AG04449 (cell line): ENCODE measurements at regions not wholly inside any gene's neighbourhood (a gene's known extent, or its start where the extent isn't known, plus 50 kb on each side); places are given as distances from the start of the nearest gene placed in this dataset.

Experiments used
- CTCF ChIA-PET: fragments of 350-600 bp; formaldehyde crosslinking; extraction: SDS; loops from one replicate; lab custom pipeline; 2021; ENCODE audit warnings: antibody characterized with exemption; lab: Yijun Ruan, JAX
- POLR2A ChIA-PET: fragments of 400-600, 350-600 bp; formaldehyde crosslinking; extraction: SDS; loops from one replicate; lab custom pipeline; 2020; ENCODE audit warnings: antibody characterized with exemption, inconsistent platforms; lab: Yijun Ruan, JAX
- DNase-seq: peaks from one replicate; pipeline ENCODE4 v3.0.0-alpha.2; 2010; ENCODE audit warnings: low read depth, low spot score
- H3K4me3 ChIP-seq: 2 replicates; pipeline ENCODE4 v1.5.1; 2011; ENCODE audit warnings: low read depth, mild to moderate bottlenecking, control low read depth, low read length
- TF ChIP-seq, protein P1 (sequence below): IDR thresholded peaks from one replicate; pipeline ENCODE4 v1.5.1; 2011; ENCODE audit warnings: mild to moderate bottlenecking, moderate library complexity, low read length, control low read depth, inconsistent platforms; ENCODE audit not compliant: insufficient read depth; ENCODE audit errors: missing control alignments

DNA sequence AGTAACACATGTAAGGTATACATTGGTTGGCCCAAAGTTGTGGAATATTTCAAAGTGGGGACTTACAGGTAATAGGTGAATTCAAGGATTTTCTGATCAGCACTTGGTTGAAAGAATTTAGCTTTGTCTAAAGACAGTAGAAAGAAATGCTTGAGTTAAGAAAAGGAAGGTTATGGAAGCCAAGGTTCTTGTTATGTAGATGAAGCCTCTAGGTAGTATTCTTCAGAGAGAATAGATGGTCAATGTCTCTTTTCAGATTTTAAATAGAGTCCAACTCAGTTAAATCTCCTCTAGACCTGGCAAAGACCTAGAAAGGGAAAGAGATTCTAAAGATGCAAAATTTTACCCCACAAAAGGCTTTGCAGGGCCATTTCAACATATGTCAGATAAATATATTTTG, 157.4 kb downstream of the ANKRD30B start:
- no peak for DNase-seq
- H3K4me3 ChIP-seq: no peak overlapping the region
- POLR2A ChIA-PET: no interaction called here
- CTCF ChIA-PET: no interaction called here
- TF ChIP-seq, protein P1, sequence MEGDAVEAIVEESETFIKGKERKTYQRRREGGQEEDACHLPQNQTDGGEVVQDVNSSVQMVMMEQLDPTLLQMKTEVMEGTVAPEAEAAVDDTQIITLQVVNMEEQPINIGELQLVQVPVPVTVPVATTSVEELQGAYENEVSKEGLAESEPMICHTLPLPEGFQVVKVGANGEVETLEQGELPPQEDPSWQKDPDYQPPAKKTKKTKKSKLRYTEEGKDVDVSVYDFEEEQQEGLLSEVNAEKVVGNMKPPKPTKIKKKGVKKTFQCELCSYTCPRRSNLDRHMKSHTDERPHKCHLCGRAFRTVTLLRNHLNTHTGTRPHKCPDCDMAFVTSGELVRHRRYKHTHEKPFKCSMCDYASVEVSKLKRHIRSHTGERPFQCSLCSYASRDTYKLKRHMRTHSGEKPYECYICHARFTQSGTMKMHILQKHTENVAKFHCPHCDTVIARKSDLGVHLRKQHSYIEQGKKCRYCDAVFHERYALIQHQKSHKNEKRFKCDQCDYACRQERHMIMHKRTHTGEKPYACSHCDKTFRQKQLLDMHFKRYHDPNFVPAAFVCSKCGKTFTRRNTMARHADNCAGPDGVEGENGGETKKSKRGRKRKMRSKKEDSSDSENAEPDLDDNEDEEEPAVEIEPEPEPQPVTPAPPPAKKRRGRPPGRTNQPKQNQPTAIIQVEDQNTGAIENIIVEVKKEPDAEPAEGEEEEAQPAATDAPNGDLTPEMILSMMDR: no peak

DNA sequence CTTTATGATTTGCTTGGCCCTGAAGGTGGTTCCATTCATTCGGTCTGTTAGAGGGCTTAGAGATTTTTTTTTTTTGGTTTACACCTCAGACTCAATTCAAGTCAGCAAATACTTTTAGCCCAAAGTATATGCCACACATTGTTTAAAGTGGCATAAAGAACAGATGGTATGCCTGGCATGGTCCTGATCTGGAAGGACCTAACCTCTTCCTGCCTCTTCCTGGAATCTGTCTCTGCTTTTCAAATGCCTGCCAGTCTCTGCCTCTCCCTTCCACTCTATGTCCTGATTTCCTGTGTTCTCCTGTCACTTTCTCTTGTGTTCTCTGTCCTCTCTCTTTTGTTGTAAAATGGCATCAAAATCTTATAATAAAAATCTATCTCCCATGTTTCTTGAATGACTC, 158.0 kb downstream of the ANKRD30B start:
- ChIA-PET CTCF (no interaction called here), POLR2A (no interaction called here)
- no peak for DNase-seq
- TF ChIP-seq, protein P1: no peak
- H3K4me3 ChIP-seq: no peak overlapping the region

DNA sequence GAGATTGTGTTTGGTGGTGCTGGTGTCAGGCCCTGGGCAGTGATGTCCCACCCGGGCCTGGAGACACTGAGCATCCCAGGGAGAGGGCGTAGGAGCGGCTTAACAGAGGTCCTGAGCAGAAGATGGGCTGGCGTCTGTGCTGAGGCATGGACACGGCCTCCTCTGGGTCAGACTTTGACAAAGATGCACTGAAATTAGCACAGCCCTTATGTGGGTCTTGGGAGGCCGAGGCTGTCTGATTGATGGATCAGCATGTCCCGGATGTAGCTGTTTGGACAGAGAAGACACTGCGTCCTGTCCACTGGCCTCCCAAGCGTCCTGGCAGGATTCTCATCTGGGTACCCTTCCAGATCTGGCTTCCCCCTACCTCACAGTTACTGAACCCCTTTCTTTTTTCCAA, 159.4 kb downstream of the ANKRD30B start:
- POLR2A ChIA-PET: no interaction called here
- H3K4me3 ChIP-seq: no peak overlapping the region
- CTCF ChIA-PET: no interaction called here
- DNase-seq: no peak
- TF ChIP-seq, protein P1: no peak

DNA sequence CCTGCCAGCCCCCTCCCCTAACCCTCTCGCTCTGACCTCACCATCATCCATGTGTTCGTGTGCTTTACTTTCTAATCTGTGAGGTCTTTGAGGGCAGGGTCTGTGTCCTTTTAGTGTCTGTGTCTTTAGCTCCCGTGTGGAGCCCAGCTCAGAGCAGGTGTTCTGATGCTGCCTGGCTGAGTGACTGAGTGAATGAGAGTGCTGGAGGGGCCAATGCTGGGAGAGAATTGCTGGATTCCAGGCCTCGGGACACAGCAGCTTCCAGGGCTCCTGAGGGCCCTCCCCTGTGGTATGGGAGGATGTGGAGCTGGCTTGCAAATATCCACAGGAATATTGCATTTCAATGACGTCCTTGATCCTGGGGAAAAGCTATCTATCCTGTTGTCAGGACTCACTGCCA, 160.6 kb downstream of the ANKRD30B start:
- ChIA-PET POLR2A (no interaction called here), CTCF (no interaction called here)
- DNase-seq: no peak
- H3K4me3 ChIP-seq: no peak overlapping the region
- TF ChIP-seq, protein P1: no peak

DNA sequence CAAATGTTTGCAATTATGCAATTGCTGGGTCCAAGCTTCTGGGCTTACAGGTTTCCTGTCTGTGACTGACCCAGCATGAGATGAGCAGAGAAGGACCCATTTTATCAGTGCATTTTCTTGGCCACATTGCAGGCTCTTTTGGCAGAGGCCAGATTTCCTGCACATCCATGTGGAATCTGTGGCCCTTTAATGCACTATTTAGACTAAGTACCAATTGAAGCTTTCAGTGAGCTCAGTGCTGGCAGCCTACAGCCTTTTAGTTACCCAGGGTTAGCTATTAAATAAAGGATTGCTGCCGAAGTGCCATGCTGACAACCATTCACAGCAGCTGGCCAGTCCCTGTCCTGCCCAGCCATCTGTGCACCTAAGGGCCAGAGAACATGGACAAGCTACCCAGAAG, 165.0 kb downstream of the ANKRD30B start:
- ChIA-PET CTCF (no interaction called here), POLR2A (no interaction called here)
- TF ChIP-seq, protein P1: no peak
- DNase-seq: no peak
- no peak overlapping the region for H3K4me3 ChIP-seq

DNA sequence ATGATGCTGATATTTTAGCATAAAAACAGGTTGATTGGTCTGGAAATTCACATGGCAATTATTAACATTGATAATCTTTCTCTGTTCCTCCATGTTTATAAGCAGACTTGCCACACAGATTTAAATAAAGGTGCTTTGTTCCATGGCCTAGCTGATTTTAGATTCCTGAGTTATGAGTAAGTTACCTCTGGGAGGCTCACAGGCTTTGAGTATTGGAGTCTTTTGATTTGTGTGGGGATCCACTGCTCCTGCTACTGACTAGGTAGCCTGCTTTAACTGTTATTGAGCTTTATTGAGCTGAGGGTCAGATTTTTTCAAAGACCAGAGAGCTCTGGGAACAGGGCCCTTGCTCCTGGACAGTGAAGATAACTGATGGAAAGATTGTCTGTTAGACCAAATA, 166.1 kb downstream of the ANKRD30B start:
- no peak overlapping the region for H3K4me3 ChIP-seq
- ChIA-PET POLR2A (no interaction called here), CTCF (no interaction called here)
- TF ChIP-seq, protein P1: no peak
- DNase-seq: no peak
